Muscle layer of duodenum (tissue), 2 donors: ENCODE measurements at regions not wholly inside any gene's neighbourhood (a gene's known extent, or its start where the extent isn't known, plus 50 kb on each side); places are given as distances from the start of the nearest gene placed in this dataset.

Experiments
- H3K27ac ChIP-seq: one replicate; pipeline ENCODE4 v1.7.0; 2013; ENCODE audit warnings: mild to moderate bottlenecking, low read length
- H3K27me3 ChIP-seq: one replicate; pipeline ENCODE4 v1.7.0; 2013; ENCODE audit warnings: low read depth, mild to moderate bottlenecking, control low read depth, low read length
- H3K36me3 ChIP-seq, 2 donors: one replicate each; pipeline ENCODE4 v1.7.0; 2013; ENCODE audit warnings: low read length in 2 of 2, control low read depth in 1 of 2, mild to moderate bottlenecking in 1 of 2; ENCODE audit not compliant: insufficient read depth in 2 of 2, control insufficient read depth in 1 of 2
- H3K4me1 ChIP-seq, 2 donors: one replicate each; pipeline ENCODE4 v1.7.0; 2013; ENCODE audit warnings: low read length in 2 of 2, mild to moderate bottlenecking in 2 of 2, control low read depth in 1 of 2, moderate library complexity in 1 of 2; ENCODE audit not compliant: insufficient read depth in 2 of 2, control insufficient read depth in 1 of 2
- H3K4me3 ChIP-seq, 2 donors: one replicate each; pipeline ENCODE4 v1.7.0; 2013; ENCODE audit warnings: low read length in 2 of 2, low read depth in 1 of 2, mild to moderate bottlenecking in 1 of 2
- H3K9me3 ChIP-seq, 2 donors: one replicate each; pipeline ENCODE4 v1.7.0; 2013; ENCODE audit warnings: low read length in 2 of 2, control low read depth in 1 of 2, mild to moderate bottlenecking in 1 of 2; ENCODE audit not compliant: control insufficient read depth in 1 of 2
- donor health status: healthy.

DNA sequence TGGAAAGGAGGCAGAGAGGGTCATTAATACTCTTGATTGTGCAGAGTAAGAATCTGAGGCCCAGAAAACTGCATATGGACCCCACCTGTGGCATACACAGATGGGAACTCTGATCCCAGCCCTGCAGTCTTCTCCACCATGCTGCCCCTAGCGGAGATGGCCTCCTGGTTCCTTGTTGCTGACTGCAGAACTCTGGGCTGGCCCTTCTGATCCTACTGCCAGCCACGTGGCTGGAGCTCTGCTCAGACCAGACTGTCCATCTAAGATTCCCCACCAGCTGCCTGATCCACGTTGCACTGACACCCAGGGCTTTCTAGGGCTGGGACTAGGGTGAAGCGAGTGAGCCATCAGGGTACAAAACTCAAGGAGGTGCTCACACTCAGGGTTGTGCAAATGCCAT, 245.7 kb upstream of the NR4A3 start:
- Histone ChIP-seq H3K9me3 (no peaks in the 10 kb centered on the region), H3K27me3 (no peaks in the 10 kb centered on the region)

GRCh38 chr9:99576876-99577275, 244.8 kb upstream of the NR4A3 start:
- no peaks in the 10 kb centered on the region for H3K27me3 ChIP-seq
- H3K4me1 ChIP-seq = peaks cover 0 to 7% of the 10 kb centered on the region in 2 donors
- H3K27ac ChIP-seq = no peak overlapping the region
- no peaks in the 10 kb centered on the region for H3K9me3 ChIP-seq
- no peak overlapping the region for H3K4me3 ChIP-seq
- H3K36me3 ChIP-seq = no peaks in the 10 kb centered on the region

More for the DNA sequence above, 245.7 kb upstream of the NR4A3 start:
- Histone ChIP-seq H3K36me3 (no peaks in the 10 kb centered on the region), H3K4me1 (peaks cover 0 to 7% of the 10 kb centered on the region in 2 donors), H3K27ac (no peak overlapping the region), H3K4me3 (no peak overlapping the region)

DNA sequence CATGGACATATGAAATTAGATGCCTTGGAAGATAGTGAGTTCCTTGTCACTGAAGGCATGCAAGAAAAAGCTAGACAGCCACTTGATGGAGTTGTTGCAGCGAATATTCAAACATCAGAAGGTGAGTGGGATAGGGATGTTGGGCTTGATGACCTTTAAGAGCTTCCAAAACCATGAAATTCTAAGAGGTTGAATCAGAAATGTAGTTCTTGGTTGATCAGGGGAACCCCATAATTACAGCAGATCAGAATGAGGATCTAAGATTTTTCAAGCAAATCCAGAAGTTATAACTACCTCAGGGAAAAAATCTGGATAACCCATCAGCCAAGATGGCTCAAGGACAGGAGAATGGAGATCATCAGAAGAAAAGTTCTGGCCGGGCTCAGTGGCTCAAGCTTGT, 244.3 kb upstream of the NR4A3 start:
- H3K27me3 ChIP-seq = no peaks in the 10 kb centered on the region
- H3K4me3 ChIP-seq = no peak overlapping the region
- H3K4me1 ChIP-seq = peaks cover 0 to 7% of the 10 kb centered on the region in 2 donors
- no peaks in the 10 kb centered on the region for H3K9me3 ChIP-seq
- no peaks in the 10 kb centered on the region for H3K36me3 ChIP-seq
- H3K27ac ChIP-seq = no peak overlapping the region

GRCh38 chr9:99578666-99579065, 243.0 kb upstream of the NR4A3 start:
- Histone ChIP-seq H3K9me3 (no peaks in the 10 kb centered on the region), H3K4me3 (no peak overlapping the region), H3K27me3 (no peaks in the 10 kb centered on the region)

GRCh38 chr9:99579964-99580363, 241.7 kb upstream of the NR4A3 start:
- H3K9me3 ChIP-seq = no peaks in the 10 kb centered on the region
- H3K4me3 ChIP-seq = no peak overlapping the region
- no peak overlapping the region for H3K27ac ChIP-seq
- H3K36me3 ChIP-seq = no peaks in the 10 kb centered on the region
- H3K4me1 ChIP-seq = no peaks in the 10 kb centered on the region
- H3K27me3 ChIP-seq = no peaks in the 10 kb centered on the region

More at GRCh38 chr9:99578666-99579065, 243.0 kb upstream of the NR4A3 start:
- no peaks in the 10 kb centered on the region for H3K36me3 ChIP-seq
- H3K4me1 ChIP-seq = no peaks in the 10 kb centered on the region
- H3K27ac ChIP-seq = no peak overlapping the region

DNA sequence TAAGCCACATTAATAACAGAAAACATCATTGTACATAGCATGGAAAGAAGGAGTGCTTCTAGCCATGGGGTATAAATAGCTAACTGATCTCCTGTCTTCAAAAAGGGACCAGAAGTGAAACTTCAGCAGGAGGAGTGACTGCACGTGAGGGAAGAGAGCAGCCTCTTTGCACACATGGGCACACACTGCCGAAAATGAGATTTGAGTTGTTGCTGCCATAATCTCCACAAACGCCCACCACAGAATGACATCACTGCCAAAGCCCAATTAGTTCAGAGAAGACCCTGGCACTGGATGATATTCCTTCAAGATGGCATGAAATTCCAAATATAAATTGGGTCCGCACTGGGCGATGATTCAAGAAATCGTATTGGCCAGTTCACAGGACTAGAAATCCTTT, 238.9 kb upstream of the NR4A3 start:
- Histone ChIP-seq H3K9me3 (no peaks in the 10 kb centered on the region), H3K27ac (no peak overlapping the region), H3K4me3 (no peak overlapping the region), H3K27me3 (no peaks in the 10 kb centered on the region), H3K36me3 (no peaks in the 10 kb centered on the region), H3K4me1 (no peaks in the 10 kb centered on the region)

GRCh38 chr9:99588299-99588698, 233.4 kb upstream of the NR4A3 start:
- Histone ChIP-seq H3K9me3 (no peaks in the 10 kb centered on the region), H3K4me3 (no peak overlapping the region), H3K27me3 (no peaks in the 10 kb centered on the region), H3K4me1 (no peaks in the 10 kb centered on the region), H3K27ac (no peak overlapping the region), H3K36me3 (no peaks in the 10 kb centered on the region)

GRCh38 chr9:99588747-99589146, 232.9 kb upstream of the NR4A3 start:
- Histone ChIP-seq H3K36me3 (no peaks in the 10 kb centered on the region), H3K9me3 (no peaks in the 10 kb centered on the region), H3K4me3 (no peak overlapping the region), H3K27ac (no peak overlapping the region), H3K27me3 (no peaks in the 10 kb centered on the region), H3K4me1 (no peaks in the 10 kb centered on the region)

- no peak overlapping the region for H3K27ac ChIP-seq
- H3K4me3 ChIP-seq = no peak overlapping the region
- no peaks in the 10 kb centered on the region for H3K9me3 ChIP-seq
- no peaks in the 10 kb centered on the region for H3K4me1 ChIP-seq
- no peaks in the 10 kb centered on the region for H3K27me3 ChIP-seq
- no peaks in the 10 kb centered on the region for H3K36me3 ChIP-seq
These were observed 231.3 kb upstream of the NR4A3 start for GRCh38 chr9:99590410-99590809.

DNA sequence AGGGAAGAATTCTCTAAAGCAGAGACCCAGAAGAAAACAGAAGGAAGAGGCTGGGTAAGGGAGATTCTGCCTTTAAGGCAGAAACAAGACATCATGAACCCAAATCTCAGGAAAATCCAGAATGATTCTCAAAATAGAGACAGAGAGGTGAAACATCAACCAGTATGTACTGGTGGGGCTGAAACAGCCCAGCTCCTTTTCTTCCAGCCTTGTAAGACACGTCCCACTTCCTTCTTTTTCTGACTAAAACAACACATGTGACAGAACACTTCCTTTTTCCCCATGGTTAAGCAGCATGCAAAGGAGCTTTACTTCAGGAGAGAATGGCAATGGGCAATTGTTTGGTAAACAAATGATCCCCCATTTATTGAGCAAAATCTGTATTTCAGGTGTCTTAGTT, 230.8 kb upstream of the NR4A3 start:
- Histone ChIP-seq H3K9me3 (no peaks in the 10 kb centered on the region), H3K36me3 (no peaks in the 10 kb centered on the region), H3K27me3 (no peaks in the 10 kb centered on the region), H3K4me1 (no peaks in the 10 kb centered on the region), H3K27ac (no peak overlapping the region), H3K4me3 (no peak overlapping the region)

DNA sequence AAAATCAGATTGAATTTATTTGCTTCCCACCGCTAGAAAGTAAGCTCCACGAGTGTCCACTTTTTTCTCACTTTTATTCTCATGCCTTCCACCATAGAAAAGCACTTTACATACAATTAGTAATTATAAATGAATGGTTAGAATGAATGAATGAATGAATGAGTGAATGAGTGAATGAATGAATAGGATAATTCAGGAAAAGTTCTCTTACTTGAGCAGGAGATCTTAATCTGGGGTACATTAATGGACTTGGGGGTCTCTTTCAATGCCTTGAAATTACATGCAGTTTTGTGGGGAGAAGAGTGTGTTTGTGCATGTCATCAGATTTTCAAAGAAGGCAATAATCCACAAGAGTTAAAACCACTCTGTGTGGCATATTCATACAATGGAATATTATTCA, 229.9 kb upstream of the NR4A3 start:
- Histone ChIP-seq H3K27ac (no peak overlapping the region), H3K27me3 (no peaks in the 10 kb centered on the region), H3K4me1 (no peaks in the 10 kb centered on the region), H3K4me3 (no peak overlapping the region), H3K9me3 (no peaks in the 10 kb centered on the region), H3K36me3 (no peaks in the 10 kb centered on the region)

DNA sequence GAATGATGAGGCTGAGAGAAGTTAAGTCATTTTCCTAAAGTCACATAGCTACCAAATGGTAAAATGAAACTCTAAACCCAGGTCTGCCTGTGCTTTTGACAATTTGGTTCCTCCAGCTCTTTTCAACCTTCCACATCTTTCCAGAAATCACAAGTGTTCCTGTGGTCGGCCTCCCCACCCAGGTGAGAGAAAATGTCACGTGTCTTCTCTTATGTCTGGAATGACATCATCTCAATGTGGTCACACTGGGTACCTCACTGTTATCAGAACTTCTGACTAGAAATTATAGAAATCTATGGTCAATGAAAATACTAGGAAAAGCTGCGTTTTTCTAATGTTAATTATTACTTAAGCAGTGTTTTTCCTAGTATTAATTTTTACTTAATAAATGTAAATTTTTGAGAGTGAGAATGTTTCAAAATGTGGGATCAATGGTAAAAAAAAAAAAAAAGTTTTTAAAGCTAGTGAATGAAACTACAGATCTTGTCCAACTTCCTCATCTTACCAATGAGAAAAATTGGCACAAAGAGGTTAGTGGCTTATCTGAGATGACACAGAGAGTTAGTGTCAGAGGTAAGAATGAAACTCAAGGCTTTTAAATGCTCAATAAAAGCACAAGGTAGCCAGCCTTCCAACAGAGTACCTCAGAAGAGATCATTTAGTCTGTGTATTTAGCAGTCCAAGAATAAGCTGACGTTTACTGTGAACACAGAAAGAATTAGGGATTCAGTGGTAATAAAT, 228.7 kb upstream of the NR4A3 start:
- Histone ChIP-seq H3K27ac (no peak overlapping the region), H3K36me3 (no peaks in the 10 kb centered on the region), H3K4me3 (no peak overlapping the region), H3K4me1 (no peaks in the 10 kb centered on the region), H3K27me3 (no peaks in the 10 kb centered on the region), H3K9me3 (no peaks in the 10 kb centered on the region)
